A673 (cell line): ENCODE measurements at regions not wholly inside any gene's neighbourhood (a gene's known extent, or its start where the extent isn't known, plus 50 kb on each side); places are given as distances from the start of the nearest gene placed in this dataset.

Experiments
- BruUV-seq: library from RNA; stranded (reverse); fragments of 400-500 nt; replicated peaks from 2 replicates; lab custom pipeline; 2021; lab: Mats Ljungman, UMichigan
- CTCF ChIA-PET: fragments of 300-600 bp; sonication (Branson Sonifier 250); formaldehyde crosslinking; loops from one replicate; lab custom pipeline; 2022; ENCODE audit warnings: antibody characterized with exemption; lab: Charles Lee
- POLR2A ChIA-PET: fragments of 300-600 bp; sonication (Branson Sonifier 250); formaldehyde crosslinking; loops from one replicate; lab custom pipeline; 2022; ENCODE audit warnings: antibody characterized with exemption; ENCODE audit not compliant: low non-redundant PET; lab: Charles Lee
- DNase-seq: peaks from one replicate; pipeline ENCODE4 v3.0.0-alpha.2; 2015; ENCODE audit warnings: low spot score
- H3K27ac ChIP-seq: fragments of 200-600 bp; sonication (generic); 2 replicates; pipeline ENCODE4 v1.5.1; 2016; ENCODE audit warnings: mixed run types, low read depth, mild to moderate bottlenecking, mixed read lengths, antibody characterized with exemption, low read length; ENCODE audit not compliant: poor library complexity, severe bottlenecking
- H3K27me3 ChIP-seq: fragments of 200-600 bp; sonication (generic); replicated peaks from 2 replicates; pipeline ENCODE4 v1.6.1; 2017; ENCODE audit warnings: mixed run types, low read depth, mild to moderate bottlenecking, mixed read lengths, antibody characterized with exemption, low read length; ENCODE audit not compliant: insufficient read depth, poor library complexity
- H3K36me3 ChIP-seq: fragments of 200-600 bp; sonication (generic); 2 replicates; pipeline ENCODE4 v1.6.1; 2016; ENCODE audit warnings: mixed run types, mild to moderate bottlenecking, mixed read lengths, antibody characterized with exemption, low read length; ENCODE audit not compliant: insufficient read depth, poor library complexity, severe bottlenecking
- H3K4me1 ChIP-seq: fragments of 200-600 bp; sonication (generic); 2 replicates; pipeline ENCODE4 v1.6.1; 2017; ENCODE audit warnings: mixed run types, mild to moderate bottlenecking, mixed read lengths, antibody characterized with exemption, low read length; ENCODE audit not compliant: insufficient read depth, poor library complexity, severe bottlenecking
- H3K4me3 ChIP-seq: fragments of 200-600 bp; sonication (generic); 2 replicates; pipeline ENCODE4 v1.5.1; 2016; ENCODE audit warnings: low read depth, mixed run types, mild to moderate bottlenecking, mixed read lengths, low read length; ENCODE audit not compliant: poor library complexity, severe bottlenecking
- H3K9me3 ChIP-seq: fragments of 200-600 bp; sonication (generic); 2 replicates; pipeline ENCODE4 v1.6.1; 2016; ENCODE audit warnings: mixed run types, low read depth, mild to moderate bottlenecking, mixed read lengths, antibody characterized with exemption, low read length; ENCODE audit not compliant: poor library complexity, severe bottlenecking
- CTCF ChIP-seq: fragments of 300-800, 200-600 bp; sonication (generic); conservative IDR thresholded peaks from 2 replicates; pipeline ENCODE4 v1.5.1; 2017; ENCODE audit warnings: low read depth, mild to moderate bottlenecking, antibody characterized with exemption, low read length, moderate library complexity, mixed read lengths
- EZH2 ChIP-seq: fragments of 200-600 bp; sonication (generic); IDR thresholded peaks from 2 replicates; pipeline ENCODE4 v1.6.1; 2017; ENCODE audit warnings: borderline replicate concordance, low read depth, mild to moderate bottlenecking, mixed read lengths, antibody characterized with exemption, low read length; ENCODE audit not compliant: poor library complexity, severe bottlenecking
- intact Hi-C: fragments of 100-400 bp; cut with micrococcal nuclease; formaldehyde crosslinking; loops from one replicate; pipeline ENCODE4 v1.10.0; 2022; ENCODE audit not compliant: unreplicated experiment

DNA sequence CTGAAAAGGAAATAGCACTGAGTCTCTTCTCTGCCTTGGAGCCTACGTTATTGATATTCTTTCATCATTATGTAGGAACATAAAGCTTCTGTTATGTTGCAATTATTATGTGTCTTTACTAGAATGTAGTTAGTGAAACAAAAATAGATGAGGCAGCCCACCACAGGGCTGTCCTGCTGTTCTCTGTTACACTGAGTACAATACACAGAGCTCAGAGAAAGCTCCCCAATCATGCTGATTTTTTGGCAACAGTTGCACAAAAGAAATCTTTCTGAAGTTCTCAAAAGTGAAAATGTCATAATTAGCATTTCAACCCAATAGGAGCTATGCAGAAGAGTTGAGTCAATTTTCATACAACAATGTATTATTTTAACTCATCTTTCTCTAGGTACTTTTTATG, 119.5 kb downstream of the EFNB2 start:
- no peak for TF ChIP-seq CTCF
- CTCF ChIA-PET, result no interaction called here
- Histone ChIP-seq H3K4me1 (no peaks in the 10 kb centered on the region), H3K27ac (no peak overlapping the region), H3K36me3 (no peaks in the 10 kb centered on the region), H3K4me3 (no peak overlapping the region), H3K27me3 (no peaks in the 10 kb centered on the region), H3K9me3 (no peaks in the 10 kb centered on the region)
- BruUV-seq, result no TSS peak
- intact Hi-C loops, result no loop called here
- POLR2A ChIA-PET, result interaction anchor here (0.7 kb wide), 1 partner anchor 1038 kb away, joined by 3 read pairs; no protein-coding TSS in a partner anchor
- DNase-seq, result no peak

DNA sequence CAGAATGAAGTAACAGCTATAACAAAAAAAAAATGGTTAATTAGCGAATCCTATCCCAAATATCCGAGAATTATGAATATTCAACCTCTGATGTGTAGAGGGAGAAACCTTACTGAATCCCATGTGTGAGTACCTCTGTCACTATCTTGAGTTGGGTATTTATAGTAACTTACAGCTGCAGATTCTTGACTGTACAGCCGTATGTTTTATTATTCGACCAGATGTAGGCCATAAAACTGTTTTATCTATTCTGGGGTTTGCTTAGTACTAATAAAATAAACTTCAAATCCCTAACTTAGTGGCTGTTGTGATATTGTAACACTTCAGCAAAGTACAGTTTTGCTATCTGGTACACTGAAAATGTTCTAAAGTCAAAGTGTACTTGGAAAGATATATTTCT, 120.0 kb downstream of the EFNB2 start:
- H3K27ac ChIP-seq, result no peak overlapping the region
- H3K36me3 ChIP-seq, result no peaks in the 10 kb centered on the region
- no TSS peak for BruUV-seq
- no peaks in the 10 kb centered on the region for H3K27me3 ChIP-seq
- no peaks in the 10 kb centered on the region for H3K9me3 ChIP-seq
- no peak for TF ChIP-seq EZH2
- TF ChIP-seq CTCF, result no peak
- ChIA-PET CTCF (no interaction called here), POLR2A (interaction anchor here (0.7 kb wide), 1 partner anchor 1038 kb away, joined by 3 read pairs; no protein-coding TSS in a partner anchor)
- no peak for DNase-seq
- H3K4me1 ChIP-seq, result no peaks in the 10 kb centered on the region
- H3K4me3 ChIP-seq, result no peak overlapping the region
- intact Hi-C loops, result no loop called here

DNA sequence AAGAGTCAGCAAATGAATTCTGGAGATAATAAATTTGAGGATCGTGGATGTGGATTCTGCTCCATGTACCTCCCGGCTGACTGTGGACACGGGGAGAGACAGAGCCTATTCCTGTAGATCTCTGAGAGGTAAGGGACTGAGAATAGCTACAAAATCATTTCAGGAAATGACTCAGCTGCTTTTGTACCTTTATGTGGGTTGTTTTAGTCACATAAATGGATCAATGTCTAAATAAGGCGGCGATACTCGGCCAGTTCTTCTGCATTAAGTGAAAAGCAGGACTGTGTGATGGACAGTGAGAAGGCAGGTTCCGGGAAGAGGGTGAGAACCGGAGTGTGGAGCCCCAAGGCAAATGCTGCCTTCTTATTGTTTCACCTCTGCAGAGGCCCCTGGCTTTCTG, 128.1 kb downstream of the EFNB2 start:
- H3K4me1 ChIP-seq, result no peaks in the 10 kb centered on the region
- DNase-seq, result no peak
- H3K9me3 ChIP-seq, result no peaks in the 10 kb centered on the region
- no peaks in the 10 kb centered on the region for H3K36me3 ChIP-seq
- no peak for TF ChIP-seq EZH2
- no peak for TF ChIP-seq CTCF
- no TSS peak for BruUV-seq
- ChIA-PET POLR2A (no interaction called here), CTCF (no interaction called here)
- H3K4me3 ChIP-seq, result no peak overlapping the region
- H3K27me3 ChIP-seq, result peaks cover under 1% of the 10 kb centered on the region
- intact Hi-C loops, result no loop called here
- no peak overlapping the region for H3K27ac ChIP-seq
